Memory B cell (primary cell): ENCODE measurements at regions not wholly inside any gene's neighbourhood (a gene's known extent, or its start where the extent isn't known, plus 50 kb on each side); places are given as distances from the start of the nearest gene placed in this dataset.
"Not testable (repeated sequence)": the region's sequence is repeated elsewhere in the genome, so short reads cannot be mapped to it uniquely, and the experiment has no call there.

Experiments
- ATAC-seq: fragments of 150-1000 bp; cut with Tn5 transposase; 2 replicates; pipeline ENCODE4 v1.10.0; 2021; ENCODE audit warnings: low read depth, mild to moderate bottlenecking, moderate library complexity
- DNase-seq, 2 donors: peaks; one replicate each; pipeline ENCODE4 v3.0.0; 2022; ENCODE audit warnings: low spot score in 2 of 2
- H3K27ac Mint-ChIP-seq: one replicate; pipeline ENCODE4 v1.8.0; 2022; ENCODE audit warnings: mild to moderate bottlenecking, moderate library complexity, mixed read lengths
- H3K27me3 Mint-ChIP-seq: one replicate; pipeline ENCODE4 v1.8.0; 2022; ENCODE audit warnings: mixed read lengths
- H3K36me3 Mint-ChIP-seq: one replicate; pipeline ENCODE4 v1.8.0; 2022; ENCODE audit warnings: mild to moderate bottlenecking, mixed read lengths
- H3K4me1 Mint-ChIP-seq: one replicate; pipeline ENCODE4 v1.8.0; 2022; ENCODE audit warnings: mixed read lengths
- H3K4me3 Mint-ChIP-seq: one replicate; pipeline ENCODE4 v1.8.0; 2022; ENCODE audit warnings: mild to moderate bottlenecking, moderate library complexity, mixed read lengths
- H3K9me3 Mint-ChIP-seq: one replicate; pipeline ENCODE4 v1.8.0; 2022; ENCODE audit warnings: mixed read lengths

GRCh38 chr6:85712346-85712745 is 69.7 kb upstream of the SYNCRIP start:
- Mint-ChIP-seq H3K4me1 (no peaks in the 10 kb centered on the region), H3K27ac (no peak overlapping the region), H3K9me3 (peaks cover 8% of the 10 kb centered on the region), H3K4me3 (no peak overlapping the region), H3K27me3 (peaks cover 10% of the 10 kb centered on the region), H3K36me3 (peaks cover 3% of the 10 kb centered on the region)
- ATAC-seq: no peak
- DNase-seq: no peak

GRCh38 chr6:85707515-85708145 is 64.9 kb upstream of the SYNCRIP start:
- ATAC-seq, DNase-seq, H3K27me3 Mint-ChIP-seq, H3K9me3 Mint-ChIP-seq, H3K4me3 Mint-ChIP-seq, H3K27ac Mint-ChIP-seq, H3K4me1 Mint-ChIP-seq, H3K36me3 Mint-ChIP-seq: not testable (repeated sequence)

- H3K4me1 Mint-ChIP-seq: no peaks in the 10 kb centered on the region
- no peak overlapping the region for H3K4me3 Mint-ChIP-seq
- H3K27ac Mint-ChIP-seq: no peak overlapping the region
- ATAC-seq (no peak), DNase-seq (no peak)
- H3K36me3 Mint-ChIP-seq: no peaks in the 10 kb centered on the region
- H3K9me3 Mint-ChIP-seq: peaks cover 4% of the 10 kb centered on the region
- H3K27me3 Mint-ChIP-seq: peaks cover 3% of the 10 kb centered on the region
Measured at GRCh38 chr6:85706272-85706671, 63.6 kb upstream of the SYNCRIP start.

GRCh38 chr6:85705220-85705619 is 62.5 kb upstream of the SYNCRIP start:
- peaks cover 3% of the 10 kb centered on the region for H3K27me3 Mint-ChIP-seq
- DNase-seq: no peak
- ATAC-seq: no peak

GRCh38 chr6:85703406-85703805 is 60.7 kb upstream of the SYNCRIP start:
- DNase-seq (no peak), ATAC-seq (no peak)
- Mint-ChIP-seq H3K36me3 (no peaks in the 10 kb centered on the region), H3K27me3 (peaks cover 3% of the 10 kb centered on the region), H3K9me3 (peaks cover 1% of the 10 kb centered on the region), H3K27ac (no peak overlapping the region), H3K4me1 (no peaks in the 10 kb centered on the region), H3K4me3 (no peak overlapping the region)

More at GRCh38 chr6:85705220-85705619, 62.5 kb upstream of the SYNCRIP start:
- Mint-ChIP-seq H3K9me3 (peaks cover 4% of the 10 kb centered on the region), H3K4me1 (no peaks in the 10 kb centered on the region), H3K36me3 (no peaks in the 10 kb centered on the region), H3K27ac (no peak overlapping the region), H3K4me3 (no peak overlapping the region)
